GM10248 (cell line): ENCODE measurements at regions not wholly inside any gene's neighbourhood (a gene's known extent, or its start where the extent isn't known, plus 50 kb on each side); places are given as distances from the start of the nearest gene placed in this dataset.

Experiments
- CTCF ChIA-PET: fragments of 300-600 bp; sonication (Branson Sonifier 250); formaldehyde crosslinking; extraction: SDS; loops from one replicate; lab custom pipeline; 2021; ENCODE audit warnings: antibody characterized with exemption; lab: Yijun Ruan, JAX
- POLR2A ChIA-PET: fragments of 350-650 bp; sonication (Branson Sonifier 250); formaldehyde crosslinking; extraction: SDS; loops from one replicate; lab custom pipeline; 2020; ENCODE audit warnings: antibody characterized with exemption; lab: Yijun Ruan, JAX
- DNase-seq: peaks from one replicate; pipeline ENCODE4 v3.0.0; 2012; ENCODE audit errors: extremely low spot score
- CTCF ChIP-seq: IDR thresholded peaks from 2 replicates; pipeline ENCODE4 v1.5.1; 2012; ENCODE audit warnings: mild to moderate bottlenecking, low read depth; ENCODE audit errors: extremely low read depth, missing control alignments, control extremely low read depth

GRCh38 chr11:122345586-122345985 lies 229.6 kb upstream of the BLID start:
- ChIA-PET CTCF (no interaction called here), POLR2A (no interaction called here)
- DNase-seq, result no peak
- TF ChIP-seq CTCF, result no peak

- POLR2A ChIA-PET, result no interaction called here
- CTCF ChIA-PET, result no interaction called here
- TF ChIP-seq CTCF, result no peak
- DNase-seq, result no peak
Observed at GRCh38 chr11:122344215-122344614, 228.2 kb upstream of the BLID start.

GRCh38 chr11:122343210-122343609 lies 227.2 kb upstream of the BLID start:
- POLR2A ChIA-PET, result no interaction called here
- DNase-seq, result no peak
- CTCF ChIA-PET, result no interaction called here
- no peak for TF ChIP-seq CTCF

GRCh38 chr11:122342089-122342744 lies 226.2 kb upstream of the BLID start:
- no peak for TF ChIP-seq CTCF
- no peak for DNase-seq

GRCh38 chr11:122341477-122341876 lies 225.5 kb upstream of the BLID start:
- ChIA-PET CTCF (interaction anchor here (1.0 to 1.3 kb wide), 2 partner anchors 21 to 29 kb away, joined by 3 to 4 read pairs; no protein-coding TSS in a partner anchor), POLR2A (no interaction called here)
- TF ChIP-seq CTCF, result no peak
- DNase-seq, result no peak

More at GRCh38 chr11:122342089-122342744, 226.2 kb upstream of the BLID start:
- POLR2A ChIA-PET, result no interaction called here
- CTCF ChIA-PET, result interaction anchor here (1.0 kb wide), 1 partner anchor 20 kb away, joined by 4 read pairs; no protein-coding TSS in a partner anchor

GRCh38 chr11:122340607-122341290 lies 224.7 kb upstream of the BLID start:
- ChIA-PET POLR2A (no interaction called here), CTCF (interaction anchor here (1.0 to 1.3 kb wide), 2 partner anchors 21 to 28 kb away, joined by 3 to 4 read pairs; no protein-coding TSS in a partner anchor)
- TF ChIP-seq CTCF, result no peak
- DNase-seq, result no peak
